HL-60 (cell line): ENCODE measurements at regions not wholly inside any gene's neighbourhood (a gene's known extent, or its start where the extent isn't known, plus 50 kb on each side); places are given as distances from the start of the nearest gene placed in this dataset.

ENCODE experiments used
- DNase-seq, 2 experiments: peaks; one replicate each; pipeline ENCODE4 v3.0.0-alpha.2; 2010 to 2020; ENCODE audit warnings: low read depth in 1 of 2, low spot score in 1 of 2
- H3K27ac ChIP-seq: fragments of 250-450 bp; sonication (Bioruptor Pico); replicated peaks from 2 replicates; pipeline ENCODE4 v1.5.1; 2020; ENCODE audit warnings: mild to moderate bottlenecking, moderate library complexity
- H3K27me3 ChIP-seq: fragments of 250-450 bp; sonication (Bioruptor Pico); 2 replicates; pipeline ENCODE4 v1.5.1; 2021; ENCODE audit warnings: mild to moderate bottlenecking, moderate library complexity; ENCODE audit not compliant: insufficient read depth, poor library complexity, severe bottlenecking
- H3K4me3 ChIP-seq: replicated peaks from 2 replicates; pipeline ENCODE4 v1.5.1; 2011; ENCODE audit warnings: mild to moderate bottlenecking, control low read depth, low read length; ENCODE audit not compliant: insufficient read depth
- GABPA ChIP-seq: IDR thresholded peaks from 2 replicates; pipeline ENCODE4 v1.6.1; 2012; ENCODE audit warnings: low read depth
- POLR2AphosphoS5 ChIP-seq: IDR thresholded peaks from 2 replicates; pipeline ENCODE4 v1.6.1; 2012; ENCODE audit warnings: low read depth
- REST ChIP-seq: IDR thresholded peaks from 2 replicates; pipeline ENCODE4 v1.6.1; 2012; ENCODE audit warnings: low read depth; ENCODE audit not compliant: insufficient replicate concordance
- SPI1 ChIP-seq: IDR thresholded peaks from 2 replicates; pipeline ENCODE4 v1.6.1; 2012; ENCODE audit warnings: low read depth, mild to moderate bottlenecking, borderline replicate concordance
- TF ChIP-seq, protein P1 (sequence below): IDR thresholded peaks from one replicate; pipeline ENCODE4 v1.5.1; 2011; ENCODE audit warnings: low read length, control low read depth, inconsistent platforms; ENCODE audit not compliant: insufficient read depth

DNA sequence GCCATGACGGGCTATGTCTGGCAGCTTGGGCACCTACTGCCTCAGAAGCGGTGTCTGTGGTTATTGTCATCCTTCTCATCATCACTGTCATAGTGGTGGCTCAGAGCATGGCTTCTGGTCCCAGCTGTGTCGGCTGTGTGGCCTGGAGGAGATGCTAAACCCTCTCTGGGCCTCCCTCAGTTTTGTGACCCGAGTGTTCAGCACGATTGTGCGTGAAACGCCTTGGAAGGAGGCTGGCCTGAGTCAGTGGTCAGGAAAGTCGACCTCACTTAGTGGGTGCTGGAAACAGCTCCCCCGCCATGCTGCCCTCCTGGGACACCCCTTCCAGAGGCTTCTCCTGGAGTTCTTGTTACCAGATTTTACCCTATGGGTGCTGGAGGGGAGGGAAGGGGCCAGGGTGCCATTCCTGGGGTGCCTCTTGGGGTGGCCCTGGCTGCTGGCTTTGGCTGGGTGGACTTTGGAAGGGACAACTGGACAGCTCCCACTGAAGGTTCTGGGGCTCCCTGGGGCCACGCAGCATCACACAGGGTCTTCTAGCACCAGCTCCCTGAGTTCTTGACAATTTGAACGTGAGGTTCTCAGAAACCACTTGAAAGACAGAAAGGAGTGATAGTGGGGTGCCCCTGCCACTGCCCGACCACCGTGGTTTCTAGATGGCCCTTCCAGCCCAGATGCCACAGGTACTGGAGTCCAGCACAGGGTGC, 226.5 kb upstream of the GSE1 start:
- H3K4me3 ChIP-seq = no peak overlapping the region
- no peak overlapping the region for H3K27ac ChIP-seq
- no peak for TF ChIP-seq REST
- no peak for TF ChIP-seq GABPA
- TF ChIP-seq, protein P1, sequence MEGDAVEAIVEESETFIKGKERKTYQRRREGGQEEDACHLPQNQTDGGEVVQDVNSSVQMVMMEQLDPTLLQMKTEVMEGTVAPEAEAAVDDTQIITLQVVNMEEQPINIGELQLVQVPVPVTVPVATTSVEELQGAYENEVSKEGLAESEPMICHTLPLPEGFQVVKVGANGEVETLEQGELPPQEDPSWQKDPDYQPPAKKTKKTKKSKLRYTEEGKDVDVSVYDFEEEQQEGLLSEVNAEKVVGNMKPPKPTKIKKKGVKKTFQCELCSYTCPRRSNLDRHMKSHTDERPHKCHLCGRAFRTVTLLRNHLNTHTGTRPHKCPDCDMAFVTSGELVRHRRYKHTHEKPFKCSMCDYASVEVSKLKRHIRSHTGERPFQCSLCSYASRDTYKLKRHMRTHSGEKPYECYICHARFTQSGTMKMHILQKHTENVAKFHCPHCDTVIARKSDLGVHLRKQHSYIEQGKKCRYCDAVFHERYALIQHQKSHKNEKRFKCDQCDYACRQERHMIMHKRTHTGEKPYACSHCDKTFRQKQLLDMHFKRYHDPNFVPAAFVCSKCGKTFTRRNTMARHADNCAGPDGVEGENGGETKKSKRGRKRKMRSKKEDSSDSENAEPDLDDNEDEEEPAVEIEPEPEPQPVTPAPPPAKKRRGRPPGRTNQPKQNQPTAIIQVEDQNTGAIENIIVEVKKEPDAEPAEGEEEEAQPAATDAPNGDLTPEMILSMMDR = no peak
- no peak for TF ChIP-seq POLR2AphosphoS5
- H3K27me3 ChIP-seq = peaks cover 7% of the 10 kb centered on the region
- DNase-seq = no peak

GRCh38 chr16:85387171-85387507, 226.0 kb upstream of the GSE1 start:
- TF ChIP-seq, protein P1 = no peak
- no peak for TF ChIP-seq SPI1
- TF ChIP-seq GABPA = no peak
- TF ChIP-seq POLR2AphosphoS5 = no peak
- no peak for TF ChIP-seq REST
- Histone ChIP-seq H3K27me3 (peaks cover 3% of the 10 kb centered on the region), H3K27ac (no peak overlapping the region), H3K4me3 (no peak overlapping the region)
- DNase-seq = no peak

DNA sequence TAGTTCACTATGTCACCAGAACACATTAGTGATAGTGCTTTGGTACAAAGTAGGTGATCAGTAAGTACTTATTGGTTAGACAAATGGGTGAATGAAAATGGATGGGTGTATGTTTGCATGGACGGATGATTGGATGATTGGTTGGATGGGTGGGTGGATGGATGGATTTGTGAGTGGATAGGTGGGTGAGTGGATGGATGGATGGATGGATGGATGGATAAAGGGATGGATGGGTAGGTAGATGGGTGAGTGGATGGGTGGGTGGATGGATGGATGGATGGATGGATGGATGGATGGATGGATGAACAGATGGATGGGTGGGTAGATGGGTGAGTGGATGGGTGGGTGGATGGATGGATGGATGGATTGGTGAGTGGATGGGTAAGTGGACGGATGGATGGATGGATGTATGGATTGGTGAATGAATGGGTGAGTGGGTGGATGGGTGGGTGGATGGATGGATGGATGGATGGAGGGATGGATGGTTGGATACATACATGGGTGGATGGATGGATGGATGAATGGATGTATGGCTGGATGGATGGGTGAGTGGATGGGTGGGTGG, 225.3 kb upstream of the GSE1 start:
- H3K27me3 ChIP-seq = no peaks in the 10 kb centered on the region
- H3K27ac ChIP-seq = no peak overlapping the region
- TF ChIP-seq, protein P1 = no peak
- TF ChIP-seq SPI1 (no peak), POLR2AphosphoS5 (no peak), GABPA (no peak), REST (no peak)
- no peak for DNase-seq
- no peak overlapping the region for H3K4me3 ChIP-seq
